ENCODE measurements at regions not wholly inside any gene's neighbourhood (a gene's known extent, or its start where the extent isn't known, plus 50 kb on each side); places are given as distances from the start of the nearest gene placed in this dataset.

DNA sequence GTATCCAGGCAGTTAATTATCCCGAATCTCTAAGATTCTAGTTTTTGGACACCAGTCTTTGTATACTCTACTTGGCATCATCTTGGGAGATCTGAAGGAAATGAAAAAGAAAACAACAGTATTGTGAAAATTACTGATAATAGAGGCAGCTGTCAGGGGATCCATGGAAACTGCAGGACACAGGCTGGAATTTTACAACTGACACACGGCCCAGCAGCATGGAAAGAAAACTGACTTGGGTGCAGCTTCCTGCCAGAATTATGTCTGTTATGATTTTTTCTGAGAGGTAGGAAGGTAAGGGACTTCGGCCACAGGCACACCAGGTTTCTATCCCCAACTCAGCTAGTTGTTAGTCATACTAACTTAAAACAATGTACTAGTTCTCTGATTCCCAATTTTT lies 57.7 kb upstream of the ERBB4 start:
- no peaks in the 10 kb centered on the region for H3K36me3 ChIP-seq
- H3K4me3 ChIP-seq: no peak overlapping the region
- DNase-seq (no peak), ATAC-seq (no peak)
- H3K27me3 ChIP-seq: no peaks in the 10 kb centered on the region
- TF ChIP-seq, protein P1, sequence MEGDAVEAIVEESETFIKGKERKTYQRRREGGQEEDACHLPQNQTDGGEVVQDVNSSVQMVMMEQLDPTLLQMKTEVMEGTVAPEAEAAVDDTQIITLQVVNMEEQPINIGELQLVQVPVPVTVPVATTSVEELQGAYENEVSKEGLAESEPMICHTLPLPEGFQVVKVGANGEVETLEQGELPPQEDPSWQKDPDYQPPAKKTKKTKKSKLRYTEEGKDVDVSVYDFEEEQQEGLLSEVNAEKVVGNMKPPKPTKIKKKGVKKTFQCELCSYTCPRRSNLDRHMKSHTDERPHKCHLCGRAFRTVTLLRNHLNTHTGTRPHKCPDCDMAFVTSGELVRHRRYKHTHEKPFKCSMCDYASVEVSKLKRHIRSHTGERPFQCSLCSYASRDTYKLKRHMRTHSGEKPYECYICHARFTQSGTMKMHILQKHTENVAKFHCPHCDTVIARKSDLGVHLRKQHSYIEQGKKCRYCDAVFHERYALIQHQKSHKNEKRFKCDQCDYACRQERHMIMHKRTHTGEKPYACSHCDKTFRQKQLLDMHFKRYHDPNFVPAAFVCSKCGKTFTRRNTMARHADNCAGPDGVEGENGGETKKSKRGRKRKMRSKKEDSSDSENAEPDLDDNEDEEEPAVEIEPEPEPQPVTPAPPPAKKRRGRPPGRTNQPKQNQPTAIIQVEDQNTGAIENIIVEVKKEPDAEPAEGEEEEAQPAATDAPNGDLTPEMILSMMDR (IDR thresholded peaks at IDR 0.05): no peak
- H3K4me1 ChIP-seq: no peaks in the 10 kb centered on the region
- intact Hi-C loops (cut with DNase I): no loop called here
- H3K9me3 ChIP-seq: no peaks in the 10 kb centered on the region
- WGBS (ENCODE audit: insufficient coverage, low coverage, low lambda C conversion rate, missing lambda C conversion rate): 53% methylated on average over 3 of the region's 3 CpGs
- no peak overlapping the region for H3K27ac ChIP-seq

DNA sequence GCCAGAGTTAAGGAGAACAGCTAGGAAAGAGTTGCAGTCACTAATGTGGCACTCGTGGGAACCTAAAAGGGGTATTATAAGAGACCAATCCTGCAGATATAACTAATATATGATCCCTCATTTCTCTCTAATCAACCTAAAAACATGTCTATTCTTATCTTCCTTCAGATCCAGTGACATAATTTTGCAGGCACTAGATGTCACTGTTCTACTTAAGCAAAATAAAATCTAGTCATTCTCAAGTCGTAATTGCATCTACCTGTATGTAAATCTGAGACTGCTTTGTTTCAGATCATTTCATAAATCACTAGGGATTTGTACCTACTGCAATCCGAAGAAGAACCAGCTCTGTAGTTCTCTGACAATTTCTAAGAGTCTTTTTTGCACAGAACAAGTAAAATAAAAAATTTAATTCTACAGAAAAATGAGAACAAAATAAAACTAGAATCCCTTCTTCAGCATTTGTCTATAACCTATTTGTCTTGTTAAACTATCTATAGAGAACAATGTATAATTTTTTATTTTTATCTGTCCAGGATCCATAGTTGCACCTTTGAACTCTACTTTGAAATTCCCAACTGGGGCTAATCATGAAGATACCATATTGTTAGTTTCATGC lies 56.5 kb upstream of the ERBB4 start:
- Histone ChIP-seq H3K27ac (no peak overlapping the region), H3K4me1 (no peaks in the 10 kb centered on the region), H3K27me3 (no peaks in the 10 kb centered on the region), H3K36me3 (no peaks in the 10 kb centered on the region), H3K9me3 (no peaks in the 10 kb centered on the region), H3K4me3 (no peak overlapping the region)
- ATAC-seq: no peak
- TF ChIP-seq, protein P1 (IDR thresholded peaks at IDR 0.05): peak in 1 of 4 donors; percentile 11
- TF ChIP-seq POLR2A (IDR thresholded peaks at IDR 0.05): no peak
- intact Hi-C loops (cut with DNase I): no loop called here
- DNase-seq: no peak
- 30% methylated on average over 3 of the region's 3 CpGs for WGBS (ENCODE audit: insufficient coverage, low coverage, low lambda C conversion rate, missing lambda C conversion rate)

DNA sequence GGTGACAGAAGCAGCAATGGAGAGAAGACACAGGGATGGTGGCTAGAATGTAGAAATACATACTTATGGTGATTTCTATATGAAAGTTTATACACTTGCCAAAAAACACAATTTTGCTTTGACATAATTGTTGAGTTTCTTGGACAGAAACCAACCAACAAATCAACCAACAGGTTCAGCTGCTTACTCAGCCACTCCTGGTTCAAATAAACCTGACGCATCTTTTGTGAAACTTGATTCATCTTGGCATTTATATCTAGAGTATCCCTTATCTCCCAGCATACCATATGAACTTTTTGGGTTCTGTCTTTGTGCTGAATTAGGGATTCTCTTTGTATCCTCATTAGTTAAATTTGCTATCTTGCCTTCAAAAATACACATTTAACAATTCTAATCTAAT lies 54.1 kb upstream of the ERBB4 start:
- Histone ChIP-seq H3K4me1 (no peaks in the 10 kb centered on the region), H3K27me3 (peaks cover 0 to 3% of the 10 kb centered on the region in 2 donors), H3K27ac (no peak overlapping the region), H3K4me3 (no peak overlapping the region), H3K9me3 (no peaks in the 10 kb centered on the region), H3K36me3 (no peaks in the 10 kb centered on the region)
- 73% methylated on average over 1 of the region's 1 CpG for WGBS (ENCODE audit: insufficient coverage, low coverage, low lambda C conversion rate, missing lambda C conversion rate)
- TF ChIP-seq, protein P1 (IDR thresholded peaks at IDR 0.05): no peak
- TF ChIP-seq POLR2A (IDR thresholded peaks at IDR 0.05): no peak
- DNase-seq (no peak), ATAC-seq (no peak)
- intact Hi-C loops (cut with DNase I): no loop called here

Small RNAs in the stretch of these regions (microRNA-seq; reads per million reads assigned to microRNA genes)
- 0 reads per million in 2 donors for gene MIR4776-1
- gene MIR4776-2: 0 reads per million in 2 donors

Small RNAs in the stretch of these regions (small RNA-seq; reads per million reads assigned to genes)
- 0 reads per million in 2 experiments for gene MIR4776-1
